ENCODE measurements at regions not wholly inside any gene's neighbourhood (a gene's known extent, or its start where the extent isn't known, plus 50 kb on each side); places are given as distances from the start of the nearest gene placed in this dataset.
A peak's percentile ranks its signal among the peaks of the same experiment; 100 is the strongest.
"Not testable (repeated sequence)": the region's sequence is repeated elsewhere in the genome, so short reads cannot be mapped to it uniquely, and the experiment has no call there.

DNA sequence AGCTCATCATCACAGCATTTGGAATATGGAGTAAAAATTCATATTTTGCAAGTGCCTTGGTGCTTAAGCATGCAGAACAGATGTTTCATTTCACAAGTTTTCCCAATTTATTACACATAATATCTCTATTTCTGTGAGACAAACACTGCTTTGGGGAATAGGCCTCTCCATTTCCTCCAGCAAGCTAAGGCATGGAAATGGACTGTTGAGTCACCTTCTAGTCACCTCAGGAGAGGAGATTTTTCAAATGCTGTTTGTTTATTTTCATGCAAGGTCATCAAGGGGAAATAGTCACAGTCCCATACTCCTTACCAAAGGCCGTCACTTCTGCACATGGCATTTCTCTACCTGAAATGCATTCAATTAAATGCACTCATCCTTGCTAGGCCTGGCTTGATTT is 57.4 kb upstream of the NUTM2D start:
- not testable (repeated sequence) for DNase-seq (ENCODE audit: low read depth)

DNA sequence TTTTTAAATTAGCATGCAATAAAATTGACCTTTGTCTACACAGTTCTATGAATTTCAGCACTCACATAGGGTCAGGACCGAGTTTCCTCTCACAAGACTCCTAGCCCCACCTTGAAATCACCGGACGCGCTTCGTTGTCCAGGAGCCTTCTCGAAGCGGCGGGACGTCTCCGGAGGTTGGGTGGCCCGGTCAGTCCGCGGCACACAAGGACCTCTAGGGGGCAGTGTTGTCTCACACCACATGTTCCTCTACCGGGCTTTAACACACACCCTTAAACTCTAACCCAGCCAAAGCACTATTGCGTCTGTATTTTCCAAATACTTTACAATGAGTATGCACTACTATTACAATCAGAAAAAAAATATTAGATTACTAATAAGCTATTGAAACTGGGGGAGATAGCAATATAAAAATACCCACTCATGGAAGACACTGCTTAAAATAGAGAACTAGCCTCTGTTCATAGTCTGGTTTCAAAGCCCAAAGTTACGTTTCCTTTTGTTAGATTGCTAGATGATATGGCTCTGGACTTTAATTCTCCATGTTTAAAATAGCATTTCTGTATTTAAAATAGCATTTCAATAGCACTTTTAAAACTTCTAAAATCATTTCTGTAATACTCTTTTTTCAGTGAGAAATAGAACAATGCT is 56.0 kb upstream of the NUTM2D start:
- peak; percentile 15 for DNase-seq (ENCODE audit: low read depth)

DNA sequence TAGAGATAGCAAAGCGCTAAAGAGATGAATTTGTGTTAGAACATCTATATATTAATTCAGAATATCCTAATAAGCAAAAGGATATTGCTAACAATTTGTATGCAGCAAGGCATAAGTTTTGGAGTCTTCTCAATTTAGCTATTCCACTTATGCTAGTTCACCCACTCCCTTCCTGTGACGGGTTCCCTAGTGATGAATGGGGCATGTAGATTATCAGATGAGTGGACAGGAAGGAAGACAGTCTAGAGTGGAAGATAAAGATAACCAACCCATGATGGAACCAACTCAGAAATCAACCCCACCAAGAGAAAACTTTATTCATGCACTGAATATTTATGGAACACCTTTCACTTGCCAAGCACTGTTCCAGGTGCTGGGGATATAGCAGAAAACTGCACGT is 55.4 kb upstream of the NUTM2D start:
- not testable (repeated sequence) for DNase-seq (ENCODE audit: low read depth)

DNA sequence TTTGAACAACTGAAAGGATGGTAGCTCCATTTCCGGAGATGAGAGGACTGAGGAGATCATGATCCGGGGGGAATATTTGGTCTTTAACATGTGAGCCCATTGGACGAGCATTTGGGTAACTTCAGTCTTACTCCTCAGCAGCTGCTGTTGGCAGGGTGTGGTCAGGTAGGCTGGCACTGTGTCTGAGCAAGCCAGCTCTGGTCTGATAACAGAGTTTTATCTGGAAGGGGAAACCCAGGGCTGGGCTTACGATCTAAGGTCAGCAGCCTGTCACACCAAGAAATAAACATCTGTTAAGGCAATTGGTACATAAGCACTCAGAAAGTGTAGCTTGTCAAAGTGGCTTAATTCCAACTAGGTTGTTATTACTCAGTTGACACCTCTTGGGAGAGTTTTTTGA is 53.8 kb upstream of the NUTM2D start:
- not testable (repeated sequence) for DNase-seq (ENCODE audit: low read depth)

DNA sequence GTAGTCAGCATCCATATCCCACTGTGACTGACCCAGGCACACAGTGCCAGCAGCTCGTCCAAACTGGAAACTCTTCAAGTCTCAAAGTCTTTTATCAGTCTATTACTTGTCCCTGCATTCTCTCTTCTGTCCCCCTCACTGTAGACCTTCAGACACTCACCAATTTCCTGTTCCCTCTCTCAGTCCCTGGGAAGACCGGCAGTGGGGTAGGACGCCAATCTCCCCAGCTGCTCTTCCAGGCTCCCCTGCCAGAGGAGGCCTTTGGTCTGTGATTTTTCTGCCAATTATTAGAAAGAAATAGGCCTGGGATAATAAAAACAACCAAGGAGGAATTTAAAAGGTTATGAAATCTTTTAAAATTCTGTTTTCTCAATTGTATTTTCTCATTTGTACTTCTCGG is 50.9 kb upstream of the NUTM2D start:
- DNase-seq (ENCODE audit: low read depth) = not testable (repeated sequence)

Data from activated T-cell treated with anti-CD3 and anti-CD28 coated beads for 24 hours (primary cell).